ENCODE measurements at regions not wholly inside any gene's neighbourhood (a gene's known extent, or its start where the extent isn't known, plus 50 kb on each side); places are given as distances from the start of the nearest gene placed in this dataset.
A peak's percentile ranks its signal among the peaks of the same experiment; 100 is the strongest.

GRCh38 chr22:49623176-49623575, 204.5 kb downstream of the BRD1 start:
- DNase-seq (peak in 1 of 2 donors; percentile 13), ATAC-seq (no peak)
- Histone ChIP-seq H3K4me1 (no peaks in the 10 kb centered on the region), H3K27ac (no peak overlapping the region), H3K27me3 (ENCODE audit: insufficient read depth in 3 of 3, low read length in 2 of 3) (peaks cover 0 to 20% (median 4%) of the 10 kb centered on the region in 3 donors), H3K9me3 (no peaks in the 10 kb centered on the region), H3K36me3 (ENCODE audit: insufficient read depth in 1 of 2, low read depth in 1 of 2) (no peaks in the 10 kb centered on the region), H3K4me3 (no peak overlapping the region)
- 57 to 60% (median 57%) methylated on average over 8 of the region's 8 CpGs for WGBS, 3 donors
- TF ChIP-seq, protein P1, sequence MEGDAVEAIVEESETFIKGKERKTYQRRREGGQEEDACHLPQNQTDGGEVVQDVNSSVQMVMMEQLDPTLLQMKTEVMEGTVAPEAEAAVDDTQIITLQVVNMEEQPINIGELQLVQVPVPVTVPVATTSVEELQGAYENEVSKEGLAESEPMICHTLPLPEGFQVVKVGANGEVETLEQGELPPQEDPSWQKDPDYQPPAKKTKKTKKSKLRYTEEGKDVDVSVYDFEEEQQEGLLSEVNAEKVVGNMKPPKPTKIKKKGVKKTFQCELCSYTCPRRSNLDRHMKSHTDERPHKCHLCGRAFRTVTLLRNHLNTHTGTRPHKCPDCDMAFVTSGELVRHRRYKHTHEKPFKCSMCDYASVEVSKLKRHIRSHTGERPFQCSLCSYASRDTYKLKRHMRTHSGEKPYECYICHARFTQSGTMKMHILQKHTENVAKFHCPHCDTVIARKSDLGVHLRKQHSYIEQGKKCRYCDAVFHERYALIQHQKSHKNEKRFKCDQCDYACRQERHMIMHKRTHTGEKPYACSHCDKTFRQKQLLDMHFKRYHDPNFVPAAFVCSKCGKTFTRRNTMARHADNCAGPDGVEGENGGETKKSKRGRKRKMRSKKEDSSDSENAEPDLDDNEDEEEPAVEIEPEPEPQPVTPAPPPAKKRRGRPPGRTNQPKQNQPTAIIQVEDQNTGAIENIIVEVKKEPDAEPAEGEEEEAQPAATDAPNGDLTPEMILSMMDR (IDR thresholded peaks at IDR 0.05) = no peak
- intact Hi-C loops (cut with DNase I) = no loop called here

DNA sequence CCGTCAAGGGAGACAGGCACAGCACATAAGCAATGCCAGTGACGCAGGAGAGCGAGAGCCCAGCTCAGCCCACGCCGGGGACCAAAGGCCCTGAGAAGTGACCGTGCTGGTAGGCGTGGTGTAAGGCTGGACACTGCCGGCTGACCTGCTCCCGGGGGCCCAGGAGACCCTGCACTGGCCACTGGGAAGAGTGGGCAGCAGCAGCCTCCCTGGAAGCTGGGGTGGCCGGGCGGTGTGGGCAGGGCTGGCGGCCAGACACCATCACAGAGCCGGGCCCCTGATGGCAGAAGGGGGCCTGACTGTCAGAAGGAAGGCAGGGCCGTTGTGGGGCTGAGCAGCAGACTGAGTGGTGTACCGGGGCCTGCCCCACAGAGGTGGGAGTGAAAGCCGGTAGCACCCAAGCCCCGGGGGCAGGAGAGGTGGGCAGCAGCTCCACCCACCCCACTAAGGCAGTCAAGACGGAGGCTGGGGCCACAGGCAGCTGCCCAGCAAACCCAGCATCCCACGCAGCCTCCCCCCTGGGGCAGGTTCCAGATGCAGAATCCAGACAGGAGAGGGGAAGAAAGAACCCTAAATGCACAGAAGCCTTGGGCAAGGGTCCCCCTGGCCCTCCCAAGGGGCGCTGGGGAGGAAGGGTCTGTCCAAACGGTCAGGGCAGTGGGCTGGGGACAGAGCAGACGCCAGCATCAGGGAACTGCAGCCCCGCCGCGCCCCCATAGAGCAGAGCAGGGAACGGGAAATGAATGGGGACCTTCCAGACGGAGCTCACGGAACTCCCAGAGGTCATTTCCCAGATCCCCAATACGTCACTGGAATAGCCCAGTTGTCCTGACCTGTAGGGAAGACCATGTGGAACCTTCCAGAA, 205.2 kb downstream of the BRD1 start:
- intact Hi-C loops (cut with DNase I) = no loop called here
- Histone ChIP-seq H3K4me3 (no peak overlapping the region), H3K27me3 (ENCODE audit: insufficient read depth in 3 of 3, low read length in 2 of 3) (peaks cover 0 to 15% (median 4%) of the 10 kb centered on the region in 3 donors), H3K36me3 (ENCODE audit: insufficient read depth in 1 of 2, low read depth in 1 of 2) (no peaks in the 10 kb centered on the region), H3K9me3 (no peaks in the 10 kb centered on the region), H3K4me1 (no peaks in the 10 kb centered on the region), H3K27ac (no peak overlapping the region)
- TF ChIP-seq, protein P1 (IDR thresholded peaks at IDR 0.05) = no peak
- DNase-seq = peak; percentile 8 to 33
- no peak for ATAC-seq
- WGBS, 3 donors = 78 to 81% (median 80%) methylated on average over 28 to 29 of the region's 29 CpGs

- intact Hi-C loops (cut with DNase I) = no loop called here
- H3K27me3 ChIP-seq (ENCODE audit: insufficient read depth in 3 of 3, low read length in 2 of 3) = peaks cover 0 to 11% (median 4%) of the 10 kb centered on the region in 3 donors
- H3K4me1 ChIP-seq = no peaks in the 10 kb centered on the region
- no peak for ATAC-seq
- H3K4me3 ChIP-seq = no peak overlapping the region
- H3K27ac ChIP-seq = no peak overlapping the region
- no peaks in the 10 kb centered on the region for H3K9me3 ChIP-seq
- H3K36me3 ChIP-seq (ENCODE audit: insufficient read depth in 1 of 2, low read depth in 1 of 2) = no peaks in the 10 kb centered on the region
- DNase-seq = peak; percentile 5 to 21
- 83 to 88% (median 86%) methylated on average over 20 of the region's 20 CpGs for WGBS, 3 donors
- TF ChIP-seq, protein P1 (IDR thresholded peaks at IDR 0.05) = no peak
These were observed 206.0 kb downstream of the BRD1 start for GRCh38 chr22:49621601-49622210.

GRCh38 chr22:49620666-49621065, 207.0 kb downstream of the BRD1 start:
- ATAC-seq (no peak), DNase-seq (no peak)
- 79 to 86% (median 83%) methylated on average over 11 of the region's 11 CpGs for WGBS, 3 donors
- no peak overlapping the region for H3K4me3 ChIP-seq
- TF ChIP-seq, protein P1 (IDR thresholded peaks at IDR 0.05) = no peak
- H3K27ac ChIP-seq = no peak overlapping the region
- peaks cover 0 to 4% (median 4%) of the 10 kb centered on the region in 3 donors for H3K27me3 ChIP-seq (ENCODE audit: insufficient read depth in 3 of 3, low read length in 2 of 3)
- H3K4me1 ChIP-seq = no peaks in the 10 kb centered on the region
- intact Hi-C loops (cut with DNase I) = no loop called here
- no peaks in the 10 kb centered on the region for H3K9me3 ChIP-seq
- H3K36me3 ChIP-seq (ENCODE audit: insufficient read depth in 1 of 2, low read depth in 1 of 2) = no peaks in the 10 kb centered on the region

Data from psoas muscle (tissue), 7 donors.